Trophoblast cell (in vitro differentiated cells and primary cell): ENCODE measurements at regions not wholly inside any gene's neighbourhood (a gene's known extent, or its start where the extent isn't known, plus 50 kb on each side); places are given as distances from the start of the nearest gene placed in this dataset.
"Not testable (repeated sequence)": the region's sequence is repeated elsewhere in the genome, so short reads cannot be mapped to it uniquely, and the experiment has no call there.

ENCODE experiments used
- DNase-seq, 2 donors: peaks; one replicate each; pipeline ENCODE4 v3.0.0-alpha.2; 2016
- H2AFZ ChIP-seq: 2 replicates; pipeline ENCODE4 v1.6.1; 2013; ENCODE audit warnings: low read length, moderate library complexity, mild to moderate bottlenecking; ENCODE audit not compliant: insufficient read depth, poor library complexity
- H2AK5ac ChIP-seq: 2 replicates; pipeline ENCODE4 v1.6.1; 2013; ENCODE audit warnings: mild to moderate bottlenecking, low read length
- H2BK120ac ChIP-seq: 2 replicates; pipeline ENCODE4 v1.6.1; 2013; ENCODE audit warnings: low read length, mild to moderate bottlenecking, moderate library complexity; ENCODE audit not compliant: insufficient read depth, poor library complexity
- H2BK12ac ChIP-seq: 2 replicates; pipeline ENCODE4 v1.6.1; 2013; ENCODE audit warnings: mild to moderate bottlenecking, low read length, moderate library complexity
- H2BK5ac ChIP-seq: 2 replicates; pipeline ENCODE4 v1.6.1; 2013; ENCODE audit warnings: low read length, low read depth, moderate library complexity, mild to moderate bottlenecking; ENCODE audit not compliant: poor library complexity
- H3K14ac ChIP-seq: 2 replicates; pipeline ENCODE4 v1.6.1; 2013; ENCODE audit warnings: mild to moderate bottlenecking, low read length
- H3K18ac ChIP-seq: 2 replicates; pipeline ENCODE4 v1.6.1; 2013; ENCODE audit warnings: mild to moderate bottlenecking, low read length
- H3K23ac ChIP-seq: 2 replicates; pipeline ENCODE4 v1.6.1; 2013; ENCODE audit warnings: low read length
- H3K27ac ChIP-seq: 2 replicates; pipeline ENCODE4 v1.5.1; 2013; ENCODE audit warnings: low read depth, mild to moderate bottlenecking, inconsistent platforms, low read length, moderate library complexity
- H3K27me3 ChIP-seq: 2 replicates; pipeline ENCODE4 v1.6.1; 2013; ENCODE audit warnings: inconsistent platforms, mild to moderate bottlenecking, low read length, moderate library complexity; ENCODE audit not compliant: insufficient read depth
- H3K36me3 ChIP-seq, 2 experiments: 1 replicate in 1 of 2; 2 replicates in 1 of 2; pipeline ENCODE4 v1.6.1; 2013; ENCODE audit warnings: low read length in 2 of 2, mild to moderate bottlenecking in 2 of 2, moderate library complexity in 1 of 2; ENCODE audit not compliant: insufficient read depth in 2 of 2, control insufficient read depth in 1 of 2
- H3K4ac ChIP-seq: 2 replicates; pipeline ENCODE4 v1.6.1; 2013; ENCODE audit warnings: low read depth, mild to moderate bottlenecking, low read length, moderate library complexity
- H3K4me1 ChIP-seq, 2 experiments: 1 replicate in 1 of 2; 2 replicates in 1 of 2; pipeline ENCODE4 v1.6.1; 2013; ENCODE audit warnings: low read length in 2 of 2, mild to moderate bottlenecking in 2 of 2, moderate library complexity in 1 of 2; ENCODE audit not compliant: insufficient read depth in 2 of 2, control insufficient read depth in 1 of 2
- H3K4me2 ChIP-seq: 2 replicates; pipeline ENCODE4 v1.6.1; 2013; ENCODE audit warnings: inconsistent platforms, mild to moderate bottlenecking, low read length, moderate library complexity
- H3K4me3 ChIP-seq: 2 replicates; pipeline ENCODE4 v1.5.1; 2013; ENCODE audit warnings: mild to moderate bottlenecking, low read depth, low read length, inconsistent platforms
- H3K79me1 ChIP-seq: one replicate; pipeline ENCODE4 v1.6.1; 2013; ENCODE audit warnings: low read length
- H3K79me2 ChIP-seq: 2 replicates; pipeline ENCODE4 v1.6.1; 2013; ENCODE audit warnings: low read length, mild to moderate bottlenecking; ENCODE audit not compliant: control insufficient read depth, insufficient read depth, poor library complexity
- H3K9ac ChIP-seq: 2 replicates; pipeline ENCODE4 v1.6.1; 2013; ENCODE audit warnings: mild to moderate bottlenecking, low read length
- H3K9me3 ChIP-seq: 2 replicates; pipeline ENCODE4 v1.6.1; 2013; ENCODE audit warnings: low read depth, mild to moderate bottlenecking, control low read depth, inconsistent platforms, low read length; ENCODE audit not compliant: insufficient read depth
- H4K12ac ChIP-seq: 2 replicates; pipeline ENCODE4 v1.6.1; 2013; ENCODE audit warnings: low read depth, mild to moderate bottlenecking, low read length, moderate library complexity
- H4K8ac ChIP-seq: 2 replicates; pipeline ENCODE4 v1.6.1; 2013; ENCODE audit warnings: low read depth, mild to moderate bottlenecking, low read length, moderate library complexity
- H4K91ac ChIP-seq: one replicate; pipeline ENCODE4 v1.6.1; 2013; ENCODE audit warnings: low read depth, mild to moderate bottlenecking, low read length, moderate library complexity
- WGBS: extraction: QIAGEN DNeasy Blood & Tissue Kit; methylation state at CpG from one replicate; pipeline ENCODE4 v1.1.7; 2013; ENCODE audit warnings: missing lambda C conversion rate; ENCODE audit not compliant: insufficient read length, insufficient coverage; ENCODE audit errors: extremely low coverage; 5-methylcytosine and 5-hydroxymethylcytosine counted together

- Histone ChIP-seq H3K23ac (no peak overlapping the region), H2BK120ac (no peak overlapping the region), H3K9ac (no peak overlapping the region), H2AFZ (no peak overlapping the region), H3K27ac (no peak overlapping the region), H2BK12ac (no peak overlapping the region), H3K79me1 (no peaks in the 10 kb centered on the region), H3K4ac (no peak overlapping the region), H3K4me1 (no peaks in the 10 kb centered on the region), H3K36me3 (no peaks in the 10 kb centered on the region), H4K12ac (no peak overlapping the region), H3K4me3 (no peak overlapping the region), H4K91ac (no peak overlapping the region), H2BK5ac (no peak overlapping the region), H3K18ac (no peak overlapping the region), H3K14ac (no peak overlapping the region), H3K27me3 (no peaks in the 10 kb centered on the region), H3K4me2 (no peak overlapping the region), H2AK5ac (no peak overlapping the region), H3K79me2 (no peaks in the 10 kb centered on the region), H4K8ac (no peak overlapping the region), H3K9me3 (no peaks in the 10 kb centered on the region)
- no CpG with 5 or more reads among the region's 11 CpGs for WGBS
- DNase-seq = no peak
Measured at GRCh38 chrX:1124531-1124930, 87.9 kb downstream of the CRLF2 start.

GRCh38 chrX:1122851-1123250, 89.6 kb downstream of the CRLF2 start:
- no CpG with 5 or more reads among the region's 12 CpGs for WGBS
- not testable (repeated sequence) for H3K4me2 ChIP-seq

GRCh38 chrX:1119275-1119674, 93.2 kb downstream of the CRLF2 start:
- H3K9ac ChIP-seq = no peak overlapping the region
- H3K4me2 ChIP-seq = no peak overlapping the region
- H4K12ac ChIP-seq = no peak overlapping the region
- H3K27ac ChIP-seq = no peak overlapping the region
- no peak for DNase-seq
- no peak overlapping the region for H2BK5ac ChIP-seq
- no peak overlapping the region for H3K18ac ChIP-seq
- no peak overlapping the region for H3K23ac ChIP-seq
- H3K79me1 ChIP-seq = no peaks in the 10 kb centered on the region
- no CpG with 5 or more reads among the region's 2 CpGs for WGBS
- H2AK5ac ChIP-seq = no peak overlapping the region
- no peaks in the 10 kb centered on the region for H3K36me3 ChIP-seq
- no peak overlapping the region for H3K14ac ChIP-seq
- no peak overlapping the region for H2AFZ ChIP-seq
- no peak overlapping the region for H3K4me3 ChIP-seq
- H4K91ac ChIP-seq = no peak overlapping the region
- H3K79me2 ChIP-seq = no peaks in the 10 kb centered on the region
- H3K4me1 ChIP-seq = no peaks in the 10 kb centered on the region
- H2BK120ac ChIP-seq = no peak overlapping the region
- no peak overlapping the region for H4K8ac ChIP-seq
- no peak overlapping the region for H2BK12ac ChIP-seq
- no peaks in the 10 kb centered on the region for H3K27me3 ChIP-seq
- no peaks in the 10 kb centered on the region for H3K9me3 ChIP-seq
- no peak overlapping the region for H3K4ac ChIP-seq

More at GRCh38 chrX:1122851-1123250, 89.6 kb downstream of the CRLF2 start:
- not testable (repeated sequence) for H4K12ac ChIP-seq, H3K14ac ChIP-seq, H3K27ac ChIP-seq, H2BK120ac ChIP-seq, H3K79me2 ChIP-seq, DNase-seq, H3K18ac ChIP-seq, H3K4me3 ChIP-seq, H3K4ac ChIP-seq, H3K79me1 ChIP-seq, H4K91ac ChIP-seq, H3K27me3 ChIP-seq, H4K8ac ChIP-seq, H3K36me3 ChIP-seq, H3K9ac ChIP-seq, H3K9me3 ChIP-seq, H2AK5ac ChIP-seq, H3K4me1 ChIP-seq, H2BK5ac ChIP-seq, H2BK12ac ChIP-seq, H3K23ac ChIP-seq, H2AFZ ChIP-seq

- Histone ChIP-seq H2BK12ac (no peak overlapping the region), H3K4ac (no peak overlapping the region), H3K4me3 (no peak overlapping the region), H4K8ac (no peak overlapping the region), H3K9ac (no peak overlapping the region), H2AFZ (no peak overlapping the region), H3K4me2 (no peak overlapping the region), H3K79me2 (no peaks in the 10 kb centered on the region), H2BK120ac (no peak overlapping the region), H4K91ac (no peak overlapping the region), H3K27ac (no peak overlapping the region), H2BK5ac (no peak overlapping the region), H3K9me3 (no peaks in the 10 kb centered on the region), H3K18ac (no peak overlapping the region), H3K4me1 (no peaks in the 10 kb centered on the region), H3K36me3 (no peaks in the 10 kb centered on the region), H3K27me3 (no peaks in the 10 kb centered on the region), H3K79me1 (no peaks in the 10 kb centered on the region), H3K23ac (no peak overlapping the region), H3K14ac (no peak overlapping the region), H2AK5ac (no peak overlapping the region), H4K12ac (no peak overlapping the region)
- DNase-seq = no peak
- no CpG with 5 or more reads among the region's 4 CpGs for WGBS
Measured at GRCh38 chrX:1118572-1119199, 93.8 kb downstream of the CRLF2 start.
